GM12875 (cell line): ENCODE measurements at regions not wholly inside any gene's neighbourhood (a gene's known extent, or its start where the extent isn't known, plus 50 kb on each side); places are given as distances from the start of the nearest gene placed in this dataset.

Experiments used
- H3K4me3 ChIP-seq: one replicate; pipeline ENCODE4 v1.5.1; 2011; ENCODE audit warnings: low read depth, low read length, control low read depth
- TF ChIP-seq, protein P1 (sequence below): IDR thresholded peaks from 2 replicates; pipeline ENCODE4 v1.5.1; 2011; ENCODE audit warnings: low read depth, mild to moderate bottlenecking, control low read depth, inconsistent platforms, low read length, moderate library complexity, borderline replicate concordance; ENCODE audit not compliant: insufficient read depth

DNA sequence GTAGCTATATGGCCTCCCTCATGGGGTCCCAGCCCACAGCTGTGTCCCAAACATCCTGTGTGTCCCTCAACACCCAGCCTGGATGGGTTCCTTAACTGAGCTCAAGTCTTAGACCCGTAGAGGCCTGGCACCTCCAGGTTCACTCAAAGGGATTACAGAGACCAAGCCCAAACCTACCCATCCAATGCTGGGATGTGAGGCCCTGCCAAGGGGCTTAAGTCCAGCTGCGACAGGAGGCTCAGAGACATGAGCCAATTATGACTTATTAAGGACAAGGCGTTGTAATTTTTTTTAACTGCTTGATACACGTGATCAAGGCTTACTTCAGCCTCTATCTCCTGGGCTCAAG, 105.6 kb upstream of the RET start:
- TF ChIP-seq, protein P1, sequence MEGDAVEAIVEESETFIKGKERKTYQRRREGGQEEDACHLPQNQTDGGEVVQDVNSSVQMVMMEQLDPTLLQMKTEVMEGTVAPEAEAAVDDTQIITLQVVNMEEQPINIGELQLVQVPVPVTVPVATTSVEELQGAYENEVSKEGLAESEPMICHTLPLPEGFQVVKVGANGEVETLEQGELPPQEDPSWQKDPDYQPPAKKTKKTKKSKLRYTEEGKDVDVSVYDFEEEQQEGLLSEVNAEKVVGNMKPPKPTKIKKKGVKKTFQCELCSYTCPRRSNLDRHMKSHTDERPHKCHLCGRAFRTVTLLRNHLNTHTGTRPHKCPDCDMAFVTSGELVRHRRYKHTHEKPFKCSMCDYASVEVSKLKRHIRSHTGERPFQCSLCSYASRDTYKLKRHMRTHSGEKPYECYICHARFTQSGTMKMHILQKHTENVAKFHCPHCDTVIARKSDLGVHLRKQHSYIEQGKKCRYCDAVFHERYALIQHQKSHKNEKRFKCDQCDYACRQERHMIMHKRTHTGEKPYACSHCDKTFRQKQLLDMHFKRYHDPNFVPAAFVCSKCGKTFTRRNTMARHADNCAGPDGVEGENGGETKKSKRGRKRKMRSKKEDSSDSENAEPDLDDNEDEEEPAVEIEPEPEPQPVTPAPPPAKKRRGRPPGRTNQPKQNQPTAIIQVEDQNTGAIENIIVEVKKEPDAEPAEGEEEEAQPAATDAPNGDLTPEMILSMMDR: no peak
- no peak overlapping the region for H3K4me3 ChIP-seq

DNA sequence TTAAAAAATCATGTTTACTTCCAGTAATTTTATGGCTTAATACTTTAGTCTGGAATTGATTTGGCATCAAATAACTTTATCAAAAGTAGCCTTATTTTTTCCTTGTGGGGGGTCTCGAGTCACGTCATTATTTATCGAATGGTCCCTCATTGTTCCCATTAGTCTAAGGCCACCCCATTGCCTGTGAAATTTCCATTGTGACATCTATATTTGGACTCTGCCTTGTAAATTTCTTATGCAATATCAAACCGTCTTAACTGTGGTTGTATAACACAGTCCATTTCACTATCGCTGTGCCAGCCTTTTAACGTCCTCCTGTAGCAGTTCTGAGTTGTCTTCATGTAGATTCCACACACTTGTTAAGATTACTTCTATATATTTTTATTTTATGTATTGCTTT, 103.9 kb upstream of the RET start:
- TF ChIP-seq, protein P1: no peak
- H3K4me3 ChIP-seq: no peak overlapping the region

DNA sequence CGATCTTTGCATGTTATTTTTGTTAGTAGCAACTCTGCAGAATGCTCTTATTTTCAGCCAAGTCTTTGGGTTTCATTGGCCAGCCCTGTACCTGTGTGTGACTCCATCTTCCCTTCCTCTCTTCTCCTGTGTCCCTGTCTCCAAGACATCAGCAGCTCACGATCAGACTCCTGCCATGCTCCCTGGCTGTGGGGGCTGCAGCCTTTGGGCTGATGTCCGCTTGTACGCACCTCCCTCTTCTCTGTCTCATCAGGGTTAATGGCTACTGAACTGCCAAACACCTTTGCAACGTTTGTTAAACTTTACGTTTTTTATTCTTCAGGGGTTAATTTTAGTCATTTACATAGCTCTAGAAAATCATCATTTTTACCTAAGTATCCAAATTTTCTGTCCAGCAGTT, 103.5 kb upstream of the RET start:
- H3K4me3 ChIP-seq: no peak overlapping the region
- TF ChIP-seq, protein P1: no peak

DNA sequence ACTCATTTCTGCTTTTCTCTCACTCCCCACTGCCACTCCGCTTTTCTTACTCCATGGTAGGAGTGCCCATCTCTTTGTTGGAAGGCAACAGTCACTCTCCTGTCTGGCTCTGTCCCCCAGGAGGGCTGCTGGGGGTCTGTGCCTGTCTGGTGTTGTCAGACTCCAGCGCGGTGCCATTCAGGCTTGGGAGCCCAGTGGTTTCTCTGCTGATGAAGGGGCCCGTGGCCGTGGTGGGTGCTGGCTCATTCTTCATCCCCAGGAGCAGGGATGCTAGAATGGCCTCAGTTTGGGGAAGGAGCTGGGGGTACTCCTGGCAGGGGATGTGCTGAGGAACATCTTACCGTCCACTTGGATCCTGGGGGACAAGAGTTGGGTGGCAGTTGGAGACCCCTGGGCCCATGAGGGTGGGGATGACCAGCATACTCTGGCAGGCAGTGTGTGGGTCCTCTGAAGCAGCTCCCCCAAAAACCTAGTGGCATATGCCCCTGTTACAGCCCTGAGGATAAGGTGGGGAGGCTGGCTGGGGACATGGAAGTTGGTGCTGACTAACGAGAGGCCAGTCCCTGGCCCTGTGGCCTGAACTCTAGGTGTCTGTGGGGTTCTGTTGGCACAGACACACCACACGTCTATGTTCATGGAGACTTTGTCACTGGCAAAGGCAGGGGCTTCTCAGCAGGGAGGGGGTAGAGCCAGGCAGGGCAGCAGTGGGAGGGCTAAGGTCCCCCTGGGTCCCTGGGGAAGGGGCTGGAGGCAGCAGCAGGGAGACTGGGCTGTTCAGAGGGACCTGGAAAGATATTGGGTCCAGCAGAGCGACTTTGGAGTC, 102.8 kb upstream of the RET start:
- TF ChIP-seq, protein P1: no peak
- H3K4me3 ChIP-seq: no peak overlapping the region

DNA sequence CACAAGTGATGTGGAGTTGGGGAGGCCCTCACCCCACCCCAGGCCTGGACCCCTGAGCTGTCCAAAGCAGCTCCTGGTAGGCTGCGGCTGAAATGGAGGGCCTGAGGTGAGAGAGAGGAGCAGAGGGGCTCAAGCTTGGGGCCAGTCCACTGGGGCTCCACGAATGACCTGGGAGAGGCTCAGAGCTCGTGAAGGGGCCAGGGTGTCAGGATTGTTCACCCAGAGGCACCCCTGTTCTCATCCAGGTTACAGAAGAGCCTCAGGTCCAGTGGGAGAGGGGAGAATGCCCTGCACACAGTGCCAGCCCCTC, 102.2 kb upstream of the RET start:
- no peak overlapping the region for H3K4me3 ChIP-seq
- TF ChIP-seq, protein P1: no peak

DNA sequence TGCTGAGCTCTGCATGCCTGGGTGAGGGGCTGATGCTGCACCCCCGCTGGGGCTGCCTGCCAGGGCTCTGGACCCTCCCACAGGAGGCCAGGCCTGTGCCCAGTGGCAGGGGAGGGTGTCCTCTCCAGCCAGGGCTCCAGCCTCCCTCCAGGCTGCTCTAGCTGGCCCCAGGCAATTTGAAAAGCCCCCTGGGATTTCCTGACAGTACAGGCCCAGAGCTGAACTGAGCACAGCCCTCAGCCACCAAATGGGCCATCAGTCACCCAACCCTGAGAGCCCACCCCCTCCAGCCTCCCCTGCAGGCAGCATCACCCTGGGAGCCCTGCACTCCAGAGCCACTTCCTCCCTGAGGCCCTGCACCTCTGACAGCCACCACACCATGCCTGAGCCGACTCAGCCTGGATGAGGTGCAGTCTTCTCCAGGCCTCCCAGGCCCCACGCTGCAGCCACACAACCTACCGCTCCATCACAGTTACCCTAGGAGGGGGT, 101.8 kb upstream of the RET start:
- TF ChIP-seq, protein P1: no peak
- H3K4me3 ChIP-seq: no peak overlapping the region
